OCI-LY3 (cell line): ENCODE measurements at regions not wholly inside any gene's neighbourhood (a gene's known extent, or its start where the extent isn't known, plus 50 kb on each side); places are given as distances from the start of the nearest gene placed in this dataset.

ENCODE experiments used
- H2AFZ ChIP-seq: fragments of 200-600, 300-600 bp; shearing (Covaris generic); 2 replicates; pipeline ENCODE4 v1.6.0; 2014; ENCODE audit warnings: antibody characterized with exemption, low read depth, low read length
- H3K27ac ChIP-seq: fragments of 200-600, 300-600 bp; sonication (generic); 2 replicates; pipeline ENCODE4 v1.5.1; 2014; ENCODE audit warnings: mild to moderate bottlenecking, low read length, moderate library complexity, mixed read lengths
- H3K27me3 ChIP-seq: fragments of 200-600, 300-600 bp; sonication (generic); 2 replicates; pipeline ENCODE4 v1.6.1; 2014; ENCODE audit warnings: low read depth, low read length, mixed read lengths
- H3K36me3 ChIP-seq: fragments of 200-600, 300-600 bp; sonication (generic); replicated peaks from 2 replicates; pipeline ENCODE3; 2014; ENCODE audit warnings: low read depth, low read length, mixed read lengths
- H3K4me1 ChIP-seq: fragments of 300-600, 200-600 bp; sonication (generic); 2 replicates; pipeline ENCODE4 v1.6.1; 2014; ENCODE audit warnings: low read length, mixed read lengths
- H3K4me2 ChIP-seq: fragments of 200-600, 300-600 bp; sonication (generic); 2 replicates; pipeline ENCODE4 v1.6.1; 2014; ENCODE audit warnings: low read length, mixed read lengths
- H3K4me3 ChIP-seq: fragments of 300-600, 200-600 bp; sonication (generic); 2 replicates; pipeline ENCODE4 v1.5.1; 2014; ENCODE audit warnings: antibody characterized with exemption, mild to moderate bottlenecking, low read length, moderate library complexity
- H3K79me2 ChIP-seq: fragments of 300-600, 200-600 bp; shearing (Covaris generic); 2 replicates; pipeline ENCODE4 v1.6.1; 2014; ENCODE audit warnings: mild to moderate bottlenecking, low read length, mixed read lengths
- H3K9ac ChIP-seq: fragments of 300-600, 200-600 bp; shearing (Covaris generic); 2 replicates; pipeline ENCODE4 v1.6.0; 2014; ENCODE audit warnings: mild to moderate bottlenecking, low read length, moderate library complexity
- H3K9me3 ChIP-seq: fragments of 200-600, 300-600 bp; shearing (Covaris generic); 2 replicates; pipeline ENCODE4 v1.6.1; 2014; ENCODE audit warnings: low read length, mixed read lengths; ENCODE audit not compliant: insufficient read depth
- H4K20me1 ChIP-seq: fragments of 200-600, 300-600 bp; sonication (generic); 2 replicates; pipeline ENCODE4 v1.6.1; 2016; ENCODE audit warnings: low read length, mixed read lengths; ENCODE audit not compliant: insufficient read depth
- CTCF ChIP-seq: fragments of 200-600, 300-600 bp; sonication (generic); IDR thresholded peaks from 2 replicates; pipeline ENCODE4 v1.5.1; 2014; ENCODE audit warnings: antibody characterized with exemption, low read length, low read depth
- EZH2phosphoT487 ChIP-seq: fragments of 200-600 bp; shearing (Covaris generic); IDR thresholded peaks from 2 replicates; pipeline ENCODE4 v1.6.1; 2018; ENCODE audit warnings: antibody characterized with exemption, mixed run types, low read depth

- H3K9me3 ChIP-seq, result no peaks in the 10 kb centered on the region
- H3K79me2 ChIP-seq, result 0 out of 2 replicates have a peak, but pooled peaks cover 6% of the 10 kb centered on the region
- H2AFZ ChIP-seq, result no peak overlapping the region
- H3K27ac ChIP-seq, result no peak overlapping the region
- H3K36me3 ChIP-seq, result no peaks in the 10 kb centered on the region
- peaks cover 91% of the 10 kb centered on the region for H3K4me1 ChIP-seq
- H3K9ac ChIP-seq, result no peak overlapping the region
- H4K20me1 ChIP-seq, result no peaks in the 10 kb centered on the region
- H3K4me2 ChIP-seq, result no peak overlapping the region; the same call in 1 of the 2 replicates
- H3K4me3 ChIP-seq, result no peak overlapping the region
- no peaks in the 10 kb centered on the region for H3K27me3 ChIP-seq
- TF ChIP-seq CTCF (no peak), EZH2phosphoT487 (no peak)
These were observed 107.0 kb upstream of the THY1 start for GRCh38 chr11:119529936-119530335.

GRCh38 chr11:119529063-119529845 lies 106.3 kb upstream of the THY1 start:
- H3K27ac ChIP-seq, result no peak overlapping the region
- no peaks in the 10 kb centered on the region for H3K27me3 ChIP-seq
- H3K9me3 ChIP-seq, result no peaks in the 10 kb centered on the region
- peak overlapping the region; percentile 24 for H3K4me2 ChIP-seq
- no peak overlapping the region for H3K9ac ChIP-seq
- H3K4me1 ChIP-seq, result peaks cover 95% of the 10 kb centered on the region
- H3K79me2 ChIP-seq, result peaks cover 10% of the 10 kb centered on the region
- no peaks in the 10 kb centered on the region for H3K36me3 ChIP-seq
- H3K4me3 ChIP-seq, result no peak overlapping the region
- no peak for TF ChIP-seq CTCF
- no peak for TF ChIP-seq EZH2phosphoT487
- no peaks in the 10 kb centered on the region for H4K20me1 ChIP-seq
- no peak overlapping the region for H2AFZ ChIP-seq

GRCh38 chr11:119525867-119526196 lies 102.9 kb upstream of the THY1 start:
- peaks cover 76% of the 10 kb centered on the region for H3K4me1 ChIP-seq
- H3K4me3 ChIP-seq, result peak overlapping the region; percentile 78; the same call in 1 of the 2 replicates
- H3K9me3 ChIP-seq, result no peaks in the 10 kb centered on the region
- no peaks in the 10 kb centered on the region for H3K27me3 ChIP-seq
- H3K4me2 ChIP-seq, result peak overlapping the region; percentile 90
- no peak for TF ChIP-seq CTCF
- no peak for TF ChIP-seq EZH2phosphoT487
- peak overlapping the region; percentile 94 for H3K27ac ChIP-seq
- no peaks in the 10 kb centered on the region for H3K36me3 ChIP-seq
- H4K20me1 ChIP-seq, result no peaks in the 10 kb centered on the region
- H3K9ac ChIP-seq, result peak overlapping the region; percentile 81
- peaks cover 16% of the 10 kb centered on the region for H3K79me2 ChIP-seq
- H2AFZ ChIP-seq, result no peak overlapping the region

- H3K4me3 ChIP-seq, result peak overlapping the region; percentile 78
- H3K79me2 ChIP-seq, result peaks cover 16% of the 10 kb centered on the region
- peak overlapping the region; percentile 81 for H3K9ac ChIP-seq
- no peaks in the 10 kb centered on the region for H4K20me1 ChIP-seq
- peaks cover 70% of the 10 kb centered on the region for H3K4me1 ChIP-seq
- no peak overlapping the region for H2AFZ ChIP-seq
- H3K4me2 ChIP-seq, result peak overlapping the region; percentile 90
- H3K9me3 ChIP-seq, result no peaks in the 10 kb centered on the region
- peak overlapping the region; percentile 94 for H3K27ac ChIP-seq
- TF ChIP-seq CTCF (no peak), EZH2phosphoT487 (no peak)
- H3K36me3 ChIP-seq, result no peaks in the 10 kb centered on the region
- no peaks in the 10 kb centered on the region for H3K27me3 ChIP-seq
These were observed 102.4 kb upstream of the THY1 start for GRCh38 chr11:119525180-119525866.
